NCI-H2081 treated with DMSO at 0.1 percent for 48 hours (cell line): ENCODE measurements at regions not wholly inside any gene's neighbourhood (a gene's known extent, or its start where the extent isn't known, plus 50 kb on each side); places are given as distances from the start of the nearest gene placed in this dataset.
"Not testable (repeated sequence)": the region's sequence is repeated elsewhere in the genome, so short reads cannot be mapped to it uniquely, and the experiment has no call there.

Source experiments
- DNase-seq: peaks from one replicate; lab custom pipeline; 2025; lab: John Stamatoyannopoulos, UW

- DNase-seq: no peak
Observed at GRCh38 chr11:29051935-29052334, 943.7 kb downstream of the METTL15 start.

GRCh38 chr11:29050962-29051361 lies 942.8 kb downstream of the METTL15 start:
- not testable (repeated sequence) for DNase-seq

- DNase-seq: no peak
Observed at GRCh38 chr11:29040489-29040888, 932.3 kb downstream of the METTL15 start.

- no peak for DNase-seq
Observed at GRCh38 chr11:29032384-29033149, 924.4 kb downstream of the METTL15 start.

GRCh38 chr11:29029452-29029851 lies 921.3 kb downstream of the METTL15 start:
- DNase-seq: no peak

GRCh38 chr11:29027436-29027835 lies 919.2 kb downstream of the METTL15 start:
- DNase-seq: no peak

GRCh38 chr11:29026286-29026685 lies 918.1 kb downstream of the METTL15 start:
- no peak for DNase-seq

GRCh38 chr11:29025001-29025400 lies 916.8 kb downstream of the METTL15 start:
- no peak for DNase-seq

GRCh38 chr11:29024386-29024785 lies 916.2 kb downstream of the METTL15 start:
- DNase-seq: no peak

- DNase-seq: no peak
Observed at GRCh38 chr11:29023761-29024160, 915.6 kb downstream of the METTL15 start.

- DNase-seq: no peak
Observed at GRCh38 chr11:29022676-29023075, 914.5 kb downstream of the METTL15 start.

- no peak for DNase-seq
Observed at GRCh38 chr11:29019960-29020683, 911.9 kb downstream of the METTL15 start.

- DNase-seq: no peak
Observed at GRCh38 chr11:29018631-29019030, 910.4 kb downstream of the METTL15 start.

- no peak for DNase-seq
Observed at GRCh38 chr11:29017941-29018340, 909.8 kb downstream of the METTL15 start.

- no peak for DNase-seq
Observed at GRCh38 chr11:29012507-29012906, 904.3 kb downstream of the METTL15 start.

- DNase-seq: no peak
Observed at GRCh38 chr11:29009426-29009825, 901.2 kb downstream of the METTL15 start.

GRCh38 chr11:29008481-29008880 lies 900.3 kb downstream of the METTL15 start:
- DNase-seq: no peak

GRCh38 chr11:29006668-29007067 lies 898.5 kb downstream of the METTL15 start:
- no peak for DNase-seq

- DNase-seq: no peak
Observed at GRCh38 chr11:29005401-29005980, 897.3 kb downstream of the METTL15 start.

- no peak for DNase-seq
Observed at GRCh38 chr11:29002816-29003215, 894.6 kb downstream of the METTL15 start.

GRCh38 chr11:28999620-29000019 lies 891.4 kb downstream of the METTL15 start:
- DNase-seq: no peak

- no peak for DNase-seq
Observed at GRCh38 chr11:28992996-28993395, 884.8 kb downstream of the METTL15 start.

- DNase-seq: no peak
Observed at GRCh38 chr11:28984231-28984630, 876.0 kb downstream of the METTL15 start.
